ENCODE measurements at regions not wholly inside any gene's neighbourhood (a gene's known extent, or its start where the extent isn't known, plus 50 kb on each side); places are given as distances from the start of the nearest gene placed in this dataset.

DNA sequence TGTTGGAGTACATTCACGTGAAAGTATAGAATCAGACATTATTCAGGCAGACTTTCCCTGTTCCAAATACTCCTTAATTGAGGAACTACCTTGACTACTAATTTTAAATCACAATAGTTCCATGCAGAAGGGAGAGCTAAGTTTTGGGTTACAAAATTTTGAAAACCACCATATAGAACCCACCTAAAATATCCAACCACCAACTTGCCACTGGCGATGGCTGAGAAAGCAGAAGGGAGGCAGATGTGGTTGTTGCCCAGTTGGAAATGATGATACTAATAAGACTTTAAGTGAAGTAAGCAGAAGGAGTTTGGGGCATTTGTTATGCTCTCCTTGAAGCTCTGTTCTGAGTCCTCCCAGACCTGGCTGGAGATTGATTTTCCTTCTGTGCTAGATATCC lies 190.7 kb downstream of the HLX start:
- DNase-seq (ENCODE audit: low spot score): no peak

DNA sequence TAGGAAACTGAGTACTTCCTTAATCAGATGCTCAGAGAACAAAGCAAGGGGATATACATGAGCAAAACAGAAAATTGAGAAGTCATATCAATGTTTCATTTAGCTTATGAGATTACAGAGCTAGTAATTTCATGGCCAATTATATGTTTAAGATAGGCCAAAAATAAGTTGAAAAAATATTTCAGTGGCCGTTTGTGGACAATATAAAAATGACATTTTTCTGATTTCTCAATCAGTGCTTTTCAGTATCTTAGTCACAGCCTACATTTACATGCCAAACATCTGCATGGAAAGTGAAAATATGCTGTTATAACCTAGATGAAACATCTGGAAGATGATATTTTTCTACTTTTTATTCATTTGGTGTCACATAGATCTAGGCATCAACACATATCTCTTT lies 192.5 kb downstream of the HLX start:
- no peak for DNase-seq (ENCODE audit: low spot score)

DNA sequence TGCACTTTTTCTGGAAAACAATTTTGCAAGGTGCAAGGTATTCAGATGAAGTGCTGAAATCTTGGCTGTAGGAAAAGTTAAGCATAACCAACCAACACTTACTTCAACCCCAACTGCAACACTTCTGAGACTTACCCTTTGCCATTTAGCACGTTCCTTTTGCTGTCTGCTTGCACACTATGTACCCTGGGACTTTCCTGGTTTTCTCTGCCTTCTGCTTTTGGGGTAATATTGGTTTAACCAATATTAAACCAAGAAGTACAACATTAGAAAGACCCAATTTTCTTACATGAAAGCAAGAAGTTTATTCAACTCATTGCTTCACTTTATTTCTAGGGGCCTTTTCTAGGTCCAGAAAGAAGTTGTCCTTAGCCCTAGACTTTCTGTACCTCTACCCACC lies 193.0 kb downstream of the HLX start:
- no peak for DNase-seq (ENCODE audit: low spot score)

DNA sequence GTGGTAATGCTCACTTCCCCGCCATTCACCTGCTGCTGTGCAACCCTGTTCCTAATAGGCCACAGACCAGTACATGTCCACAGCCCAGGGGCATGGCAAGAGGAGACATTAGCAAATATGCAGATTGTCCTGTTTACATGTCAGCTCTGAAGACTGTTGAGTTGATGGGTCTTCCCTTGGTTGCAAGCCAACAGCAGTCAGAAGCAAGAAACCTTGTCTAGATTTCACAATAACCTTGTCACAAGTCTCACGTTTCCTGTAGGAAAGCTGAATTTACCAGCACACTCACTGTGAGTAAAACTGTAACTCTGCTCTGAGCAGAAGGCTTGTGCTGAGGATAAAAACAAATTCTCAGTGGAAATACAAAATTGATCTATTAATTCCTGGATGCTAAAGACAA lies 195.1 kb downstream of the HLX start:
- no peak for DNase-seq (ENCODE audit: low spot score)

DNA sequence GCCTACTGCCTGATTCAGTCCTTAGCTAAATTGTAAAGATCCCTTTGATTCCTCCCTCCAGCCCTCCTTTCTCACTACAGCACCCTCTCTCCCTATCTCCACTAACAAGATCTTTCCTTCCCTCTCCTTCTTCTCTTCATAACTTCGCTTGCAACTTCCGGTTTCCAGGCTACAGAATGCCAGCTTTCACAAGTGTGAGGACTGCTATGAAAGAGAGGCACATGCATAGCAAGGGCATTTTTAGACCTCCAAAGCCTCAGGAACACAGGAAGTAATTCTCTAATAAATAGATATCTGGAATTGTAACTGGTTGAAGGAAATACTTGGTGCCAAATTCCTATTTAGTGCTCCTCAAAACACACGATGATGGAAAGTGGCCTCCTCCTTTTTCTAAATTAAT lies 196.7 kb downstream of the HLX start:
- DNase-seq (ENCODE audit: low spot score): no peak

DNA sequence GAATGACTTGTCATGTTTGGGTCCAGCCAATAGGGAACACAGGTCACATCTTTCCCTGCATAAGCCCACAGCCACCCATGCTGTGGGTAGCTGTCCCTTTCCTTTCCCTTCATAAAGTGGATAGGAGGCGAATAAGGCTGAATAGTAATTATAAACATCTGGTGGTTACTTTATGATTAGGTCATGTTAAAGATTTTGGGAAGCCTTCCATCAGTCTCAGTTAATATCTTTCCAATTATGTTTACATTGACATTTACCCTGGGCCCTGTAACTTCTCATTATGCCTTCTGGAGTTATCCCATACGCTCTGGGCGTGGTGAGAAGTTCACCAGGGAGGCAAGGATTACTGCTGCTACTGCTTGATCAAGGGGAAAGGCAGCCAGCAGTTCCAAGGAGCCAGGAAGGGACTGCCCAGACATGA lies 197.2 kb downstream of the HLX start:
- no peak for DNase-seq (ENCODE audit: low spot score)

DNA sequence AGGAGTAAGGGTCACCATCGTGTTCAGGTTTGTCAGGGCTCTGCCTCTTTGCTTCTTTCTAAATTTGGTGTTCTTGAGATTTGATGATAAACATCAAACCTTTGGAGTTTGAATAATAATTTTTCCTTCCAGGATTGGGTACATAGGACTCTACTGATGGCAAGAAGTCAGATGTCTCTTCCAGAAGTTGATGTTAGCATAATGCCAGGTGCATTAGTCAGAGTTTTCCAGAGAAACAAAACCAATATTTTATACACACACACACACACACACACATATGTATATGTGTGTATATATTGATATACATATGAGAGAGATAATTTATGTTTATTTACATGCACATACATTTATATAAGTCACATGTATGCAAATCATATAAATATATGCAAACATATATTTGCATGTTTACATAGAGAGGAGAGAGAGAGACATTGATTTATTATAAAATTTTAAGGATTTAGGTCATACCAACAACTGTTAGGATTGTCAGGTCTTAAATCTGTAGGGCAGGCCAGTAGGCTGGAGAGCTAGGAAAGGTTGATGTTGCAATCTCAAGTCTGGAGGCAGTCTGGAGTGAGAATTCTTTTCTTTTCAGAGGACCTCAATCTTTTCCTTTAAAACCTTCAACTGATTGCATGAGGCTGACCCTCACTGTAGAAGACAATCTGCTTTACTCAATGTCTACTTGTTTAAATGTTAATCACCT lies 199.2 kb downstream of the HLX start:
- DNase-seq (ENCODE audit: low spot score): no peak

DNA sequence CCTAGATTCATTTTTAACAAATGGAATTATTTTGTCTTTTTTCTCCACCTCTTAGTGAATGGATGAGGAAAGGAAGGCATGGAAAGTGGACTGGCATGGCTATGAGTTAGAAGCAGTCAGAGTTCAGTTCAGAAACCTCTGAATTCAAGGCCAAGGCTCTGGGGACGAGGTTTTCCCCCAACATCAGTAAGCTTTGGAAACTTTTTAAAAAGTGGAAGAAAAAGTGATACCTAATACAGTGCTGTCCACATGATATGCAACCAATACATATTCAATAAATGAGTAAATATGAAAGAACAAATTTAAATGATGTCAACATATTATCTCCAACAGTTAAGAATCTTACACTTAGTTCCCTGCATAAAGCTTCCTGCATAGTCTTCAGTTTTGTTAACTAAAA lies 204.7 kb downstream of the HLX start:
- DNase-seq (ENCODE audit: low spot score): no peak

DNA sequence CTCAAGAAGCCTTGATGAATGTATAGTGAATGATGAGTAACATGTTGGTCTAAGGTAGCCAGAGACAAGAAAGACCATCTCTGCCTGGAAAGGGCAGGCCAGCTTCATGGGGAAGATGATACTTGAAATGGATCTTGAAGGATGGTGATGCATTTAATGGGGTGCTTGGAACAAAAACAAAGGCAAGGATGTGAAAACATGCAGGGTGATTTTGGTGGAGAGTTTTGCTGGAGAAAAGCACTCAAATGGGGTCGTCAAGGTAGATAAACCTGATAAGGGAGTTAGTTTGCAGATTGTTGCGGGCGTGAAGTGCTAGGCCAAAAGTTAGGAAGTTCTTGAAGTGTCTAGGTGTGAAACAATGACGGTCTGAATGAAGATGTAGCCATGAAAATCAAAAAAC lies 205.4 kb downstream of the HLX start:
- DNase-seq (ENCODE audit: low spot score): no peak

DNA sequence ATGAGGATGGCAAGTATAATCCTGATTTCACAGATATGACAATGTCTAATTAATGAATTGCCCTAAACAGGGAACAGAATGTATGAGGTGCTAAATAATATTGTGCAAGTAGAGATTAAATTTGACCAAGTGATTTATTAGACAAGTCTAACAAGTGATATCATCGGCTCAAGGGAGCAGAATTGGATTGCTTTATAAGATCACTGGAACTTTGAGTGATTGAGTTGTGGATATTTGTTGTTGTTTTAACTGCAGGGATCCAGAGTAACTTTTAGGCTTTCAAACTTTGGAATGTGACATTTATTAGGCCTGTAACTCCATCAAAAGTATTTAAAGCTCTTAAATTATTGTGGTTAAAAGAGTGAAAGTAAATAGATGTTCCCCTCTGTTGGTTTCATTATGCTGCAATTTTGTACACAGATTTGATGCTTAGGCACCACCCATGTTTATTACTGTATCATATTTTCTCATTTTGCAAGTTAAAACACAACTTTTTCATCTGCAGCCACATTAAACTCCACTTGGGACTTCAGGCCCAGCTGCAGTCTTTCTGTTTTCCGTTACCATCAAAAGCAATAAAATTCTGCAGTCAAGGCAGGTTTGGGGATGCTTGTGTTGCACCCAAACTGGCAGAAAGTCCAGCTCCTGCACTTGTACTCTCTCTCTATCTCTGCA lies 206.6 kb downstream of the HLX start:
- DNase-seq (ENCODE audit: low spot score): no peak

DNA sequence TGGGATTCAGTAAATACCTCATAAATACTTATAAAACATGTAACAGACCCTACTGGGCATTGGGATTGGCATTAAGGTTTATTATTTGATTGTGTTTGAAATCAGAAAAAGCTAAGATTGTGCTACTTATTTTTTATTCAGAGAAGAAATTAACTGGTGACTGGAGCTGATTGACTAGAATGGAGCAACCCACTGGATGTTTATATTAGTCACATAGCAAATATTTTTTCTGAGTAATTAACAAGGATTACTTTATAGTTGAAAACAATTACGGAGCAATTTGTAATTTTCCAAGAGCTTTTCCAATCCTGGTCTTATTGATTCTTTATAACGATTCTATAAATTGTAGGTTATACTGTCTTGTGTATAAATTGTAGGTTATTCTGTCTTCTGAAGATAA lies 208.7 kb downstream of the HLX start:
- no peak for DNase-seq (ENCODE audit: low spot score)

DNA sequence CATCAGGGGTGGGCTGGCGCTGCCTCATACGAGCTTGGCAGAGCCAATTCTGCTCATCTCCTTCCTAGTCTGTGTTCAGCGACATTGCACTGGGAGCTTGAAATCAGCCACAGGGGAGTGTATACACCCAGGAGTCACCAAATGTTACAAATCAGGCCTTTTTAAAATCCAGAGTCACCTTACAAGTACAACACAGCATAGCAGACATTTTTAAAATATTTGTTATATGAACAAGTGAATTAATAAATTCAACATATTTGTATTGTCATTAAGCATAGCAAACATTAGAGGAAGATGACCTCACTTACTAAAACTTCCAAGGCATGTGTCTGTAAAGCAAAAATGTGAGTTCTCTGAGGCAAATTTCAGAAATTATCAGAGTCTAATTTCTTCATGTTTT lies 210.0 kb downstream of the HLX start:
- DNase-seq (ENCODE audit: low spot score): peak; percentile 24

DNA sequence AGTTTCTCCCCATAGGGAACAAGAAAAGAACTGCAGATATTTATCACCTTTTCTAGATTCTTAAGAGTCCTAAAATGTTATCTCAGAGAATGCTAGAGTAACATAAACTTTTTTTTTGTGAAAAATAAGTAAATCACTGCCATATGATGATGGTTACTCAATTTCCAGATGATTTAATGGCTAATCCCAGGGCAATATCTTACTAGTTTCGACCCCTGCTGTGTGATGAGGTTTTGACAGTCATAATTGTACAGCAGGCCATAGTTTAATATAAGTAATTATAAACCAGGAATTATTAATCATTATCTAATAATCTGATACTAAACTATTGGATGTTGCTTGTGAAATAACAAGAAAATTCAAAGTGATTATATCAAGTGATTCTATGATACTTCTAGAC lies 210.6 kb downstream of the HLX start:
- no peak for DNase-seq (ENCODE audit: low spot score)

DNA sequence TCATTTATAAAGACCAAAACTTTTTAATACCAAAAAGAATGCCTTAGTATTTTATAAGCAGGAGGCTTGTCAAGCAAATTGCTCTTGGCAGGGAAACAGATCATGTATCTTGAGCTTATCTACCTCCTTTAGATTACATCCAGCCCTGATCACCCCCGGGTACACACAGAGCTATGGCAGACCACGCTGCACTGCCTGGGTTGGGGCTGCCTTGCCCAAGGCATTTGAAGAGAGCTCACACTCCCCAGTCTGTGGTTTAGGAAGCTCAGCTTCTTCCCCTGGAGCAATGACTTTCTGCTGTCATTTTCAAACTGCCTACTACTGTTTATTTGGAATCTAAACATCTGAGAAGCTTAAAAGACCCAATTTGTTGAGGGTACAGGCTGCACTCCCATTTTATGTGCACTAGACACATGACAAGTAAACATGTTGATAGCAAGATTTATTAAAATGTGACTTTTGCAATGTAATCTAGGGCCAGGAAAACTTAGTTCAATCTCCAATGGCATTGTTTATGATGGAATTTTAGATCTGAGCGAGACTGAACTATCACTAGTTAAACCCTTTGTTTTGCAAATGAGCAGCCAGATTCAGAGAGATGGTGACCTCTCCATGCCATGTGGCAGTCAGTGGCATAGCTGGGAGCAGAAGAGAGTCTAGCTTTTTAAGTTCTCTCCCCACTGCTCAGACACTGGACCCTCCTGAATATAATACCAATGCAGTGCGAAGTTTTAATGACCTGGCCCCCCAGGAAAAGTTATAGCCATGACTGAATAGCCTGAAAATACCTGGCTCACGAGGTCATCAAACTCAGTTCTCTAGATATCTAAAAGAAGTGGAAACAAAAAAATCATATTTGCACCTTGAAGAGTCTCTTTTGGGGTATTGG lies 214.9 kb downstream of the HLX start:
- no peak for DNase-seq (ENCODE audit: low spot score)

DNA sequence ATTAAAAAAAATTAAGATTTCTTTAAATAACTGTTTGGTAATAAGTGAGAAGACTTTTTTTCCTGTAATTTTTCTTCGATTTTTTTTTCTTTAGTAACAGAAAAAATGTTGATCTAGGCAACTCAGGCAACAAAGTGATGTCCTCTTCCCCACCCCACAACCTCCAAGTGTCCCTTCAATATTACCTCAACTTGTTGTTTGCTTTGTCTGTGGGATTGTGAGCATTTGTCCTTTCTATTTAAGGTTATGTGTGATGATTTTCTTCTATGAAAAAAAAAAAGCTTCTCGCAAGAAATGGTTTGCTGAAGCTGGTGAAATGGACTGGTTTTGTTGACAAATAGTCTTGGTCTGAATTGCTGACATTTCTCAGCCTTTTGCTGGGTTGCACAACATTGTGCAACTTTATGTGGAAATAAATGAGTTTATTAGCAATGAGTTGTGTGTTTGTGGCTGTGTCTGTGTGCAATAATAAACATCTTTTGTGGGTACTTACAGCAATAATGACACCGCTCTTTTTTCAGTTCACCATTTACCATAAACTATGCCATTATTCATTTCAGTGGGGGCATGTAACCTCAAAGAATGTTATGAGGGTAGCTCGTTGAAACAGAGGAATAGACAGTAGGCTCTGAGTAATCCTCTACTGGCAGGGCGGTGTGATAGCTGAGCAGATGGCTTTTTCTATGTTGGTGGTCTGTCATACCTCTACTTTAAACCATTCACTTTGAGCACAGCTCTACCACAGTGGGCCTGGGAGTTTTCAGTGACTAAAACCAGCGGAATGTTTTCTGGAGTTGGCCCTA lies 218.4 kb downstream of the HLX start:
- DNase-seq (ENCODE audit: low spot score): peak; percentile 29

DNA sequence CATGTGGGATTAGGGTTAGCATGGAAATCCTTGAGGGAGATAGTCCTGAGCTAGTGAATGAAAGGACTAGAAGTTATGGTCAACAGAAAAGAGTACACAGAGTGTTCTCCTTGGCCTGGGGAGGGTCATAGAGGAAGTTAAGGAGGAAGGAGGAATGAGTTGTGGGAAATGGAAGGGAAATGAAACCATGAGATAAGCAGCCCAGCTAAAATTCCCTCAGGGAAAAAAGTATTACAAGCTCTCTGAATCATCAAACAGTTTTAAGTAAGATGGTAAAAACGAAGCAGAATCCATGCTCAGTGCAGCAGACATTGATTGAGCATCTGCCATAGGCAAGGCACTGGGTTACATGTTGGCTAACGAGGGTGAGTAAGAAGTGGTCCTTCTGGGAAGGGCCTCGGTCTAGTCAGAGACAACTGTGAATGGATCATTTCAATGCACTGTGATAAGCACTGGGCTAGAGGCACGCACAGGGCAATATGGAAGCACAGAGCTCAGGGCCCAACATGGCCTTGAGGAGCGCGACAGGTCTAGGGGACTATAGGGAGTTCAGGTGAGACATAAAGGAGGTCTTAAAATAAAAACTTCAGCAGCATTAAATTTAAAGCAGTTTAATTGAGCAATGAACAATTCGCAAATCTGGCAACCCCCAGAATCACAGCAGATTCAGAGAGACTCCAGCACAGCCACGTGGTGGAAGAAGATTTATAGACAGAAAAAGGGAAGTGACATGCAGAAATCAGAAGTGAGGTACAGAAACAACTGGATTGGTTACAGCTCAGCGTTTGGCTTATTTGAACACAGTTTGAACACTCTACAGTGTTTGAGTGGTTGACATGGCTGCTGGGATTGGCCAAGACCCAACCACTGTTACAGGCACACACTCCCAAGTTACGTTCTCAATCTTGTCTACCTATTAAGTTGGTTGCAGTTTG lies 219.5 kb downstream of the HLX start:
- no peak for DNase-seq (ENCODE audit: low spot score)

DNA sequence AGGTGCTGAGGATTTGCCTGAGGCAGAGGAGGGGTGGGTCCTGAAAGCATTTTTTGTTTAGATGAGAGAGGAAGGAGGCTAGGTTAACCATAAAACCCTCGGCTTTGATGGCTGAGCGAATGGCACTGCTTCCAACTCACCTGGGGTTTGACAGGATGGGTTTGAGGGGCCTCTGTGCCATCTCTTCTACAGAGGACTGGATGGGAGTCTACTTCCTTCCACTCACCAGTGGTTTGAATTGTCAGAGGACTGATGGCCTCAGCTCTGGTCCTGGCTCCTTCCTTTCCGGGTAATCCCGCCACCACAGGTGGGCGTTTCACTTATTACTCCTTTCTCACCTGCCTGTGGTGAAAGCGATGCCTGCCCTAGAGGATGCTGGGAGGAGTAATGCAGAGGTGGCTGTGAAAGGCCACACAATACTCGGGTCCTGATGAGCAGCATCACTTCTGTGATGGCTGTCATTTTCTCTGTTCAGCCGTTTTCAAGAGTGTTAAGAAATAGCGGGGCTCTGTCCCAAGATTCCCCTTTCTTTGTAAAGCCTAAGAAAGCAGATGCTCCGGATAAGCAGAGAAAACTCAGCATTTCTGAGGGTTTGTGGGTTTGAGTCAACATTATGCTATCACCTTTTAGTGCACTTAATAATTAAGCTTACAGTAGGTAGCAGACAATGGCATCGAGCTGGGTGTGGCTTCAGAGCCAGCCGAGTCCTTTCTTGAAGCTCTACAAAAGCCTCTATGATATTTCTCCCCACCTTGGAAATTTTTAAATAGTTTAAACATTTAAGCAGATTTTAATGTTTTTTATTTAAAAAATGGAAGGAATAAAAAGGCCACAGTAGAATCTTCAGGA lies 220.7 kb downstream of the HLX start:
- no peak for DNase-seq (ENCODE audit: low spot score)

DNA sequence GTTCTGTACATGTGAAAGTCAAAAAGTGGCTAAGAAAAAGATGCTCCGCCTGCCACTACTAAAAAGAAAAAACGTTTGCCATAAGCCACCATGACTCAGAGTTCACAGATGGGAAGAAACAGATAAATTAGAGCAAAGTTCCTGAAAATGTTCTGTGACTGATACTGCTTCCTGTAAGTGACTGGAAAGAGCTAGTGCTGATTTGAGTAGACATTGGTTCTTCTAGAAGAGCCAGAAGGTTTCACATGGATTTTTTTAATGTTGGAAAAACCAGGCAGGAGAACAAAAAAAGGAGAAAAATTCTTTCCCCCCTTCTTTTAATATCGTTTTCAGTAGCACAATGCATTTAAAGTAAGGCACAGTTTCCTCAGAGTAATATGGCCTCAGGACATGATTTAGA lies 221.4 kb downstream of the HLX start:
- DNase-seq (ENCODE audit: low spot score): peak; percentile 30

DNA sequence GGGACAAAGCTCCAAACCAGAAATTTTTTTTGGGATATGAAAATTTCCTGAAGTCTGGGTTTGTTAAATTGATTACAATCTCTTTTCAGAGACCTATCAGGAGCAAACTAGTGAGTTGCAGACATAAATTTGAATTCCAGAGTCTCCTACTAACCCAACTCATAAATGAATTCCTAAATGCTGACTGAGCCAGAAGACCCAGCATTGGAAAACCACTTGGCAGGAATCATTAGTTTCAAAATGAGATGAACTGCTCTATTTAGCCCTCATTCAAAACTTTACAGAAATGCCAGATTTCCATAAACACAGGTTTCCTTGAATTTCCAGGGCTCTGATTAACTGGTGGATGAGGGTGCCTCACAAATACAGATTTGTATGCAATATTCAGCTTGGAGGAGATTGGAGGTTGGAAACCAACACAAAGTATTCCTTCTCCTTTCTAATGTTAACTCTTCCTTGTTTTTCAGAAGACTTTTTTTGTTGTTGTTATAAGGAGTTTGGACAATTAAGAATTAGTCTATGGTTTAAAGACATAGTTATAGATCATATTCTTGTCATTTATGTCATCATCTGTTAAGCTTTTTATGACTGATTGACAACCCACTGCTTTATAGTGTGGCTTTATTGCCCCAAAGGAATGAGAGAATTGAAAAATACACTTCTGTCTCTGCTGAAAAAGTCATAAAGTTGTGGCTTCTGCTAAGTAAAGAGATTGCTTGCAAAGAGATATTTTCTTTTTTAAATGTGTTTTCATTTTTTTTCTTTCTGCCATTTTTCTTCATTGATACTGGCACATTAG lies 222.8 kb downstream of the HLX start:
- DNase-seq (ENCODE audit: low spot score): peak; percentile 25

All from AG08396 (cell line).